ENCODE measurements at regions not wholly inside any gene's neighbourhood (a gene's known extent, or its start where the extent isn't known, plus 50 kb on each side); places are given as distances from the start of the nearest gene placed in this dataset.
"Not testable (repeated sequence)": the region's sequence is repeated elsewhere in the genome, so short reads cannot be mapped to it uniquely, and the experiment has no call there.

DNA sequence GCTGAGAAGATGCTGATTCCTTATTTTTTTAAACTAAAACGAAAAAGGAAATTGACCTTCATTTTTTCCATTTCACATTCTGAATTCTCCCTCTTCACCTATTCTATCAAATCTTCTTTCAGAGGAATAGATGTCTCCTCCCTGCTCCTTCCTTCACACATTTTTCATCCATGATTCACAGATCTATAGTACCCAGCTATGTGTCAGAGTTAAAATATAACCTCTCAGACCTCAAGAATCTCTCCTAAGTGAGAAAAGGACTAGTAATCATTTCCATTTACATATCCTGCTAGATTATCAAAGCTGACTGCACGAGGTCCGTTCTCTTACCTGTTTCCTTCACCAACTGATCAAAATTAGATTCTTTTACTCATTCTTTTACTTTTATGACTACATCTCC, 1297.6 kb upstream of the ALCAM start:
- DNase-seq: no peak

DNA sequence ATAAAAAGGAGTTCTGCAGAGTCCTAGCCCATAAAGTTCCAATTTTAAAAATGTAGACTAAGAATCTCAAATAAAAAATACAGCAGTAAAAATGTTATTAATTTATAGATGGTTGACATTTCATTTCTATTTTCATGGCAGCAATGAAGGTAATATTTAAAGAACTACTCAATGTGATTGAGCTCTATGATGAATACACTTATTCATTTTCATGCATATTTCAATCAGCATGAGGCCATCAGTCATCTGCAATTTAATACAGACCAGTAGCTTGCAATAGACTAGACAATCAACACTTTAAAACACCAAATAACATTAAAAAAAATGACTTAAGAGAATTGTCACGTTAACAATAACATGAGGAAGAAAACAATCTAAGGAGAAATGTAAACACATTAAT, 1295.8 kb upstream of the ALCAM start:
- DNase-seq: no peak

DNA sequence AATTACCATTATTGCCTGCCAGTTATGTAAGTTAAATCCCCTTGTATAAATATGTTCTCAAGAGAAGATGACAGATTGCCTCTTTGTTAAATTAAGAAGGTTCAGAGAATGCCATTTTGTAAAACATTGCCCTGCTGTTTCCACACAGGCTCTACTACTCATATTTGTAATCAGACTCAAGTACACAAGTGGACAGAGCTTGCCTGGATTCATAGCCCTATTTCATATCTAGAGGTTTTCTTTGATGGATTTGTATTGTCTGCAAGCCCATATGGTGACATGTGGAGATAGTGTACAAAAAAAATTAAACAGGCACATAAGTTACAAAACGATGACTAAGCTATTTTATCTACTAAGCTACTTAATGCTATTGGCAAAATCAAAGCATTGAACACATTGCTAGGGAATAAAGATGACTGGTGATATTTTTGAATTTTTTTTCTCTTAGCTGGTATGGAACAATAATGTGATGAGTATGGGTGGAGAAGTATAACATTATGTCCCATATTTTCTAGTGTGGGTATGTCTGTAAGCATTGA, 1286.6 kb upstream of the ALCAM start:
- DNase-seq: no peak

DNA sequence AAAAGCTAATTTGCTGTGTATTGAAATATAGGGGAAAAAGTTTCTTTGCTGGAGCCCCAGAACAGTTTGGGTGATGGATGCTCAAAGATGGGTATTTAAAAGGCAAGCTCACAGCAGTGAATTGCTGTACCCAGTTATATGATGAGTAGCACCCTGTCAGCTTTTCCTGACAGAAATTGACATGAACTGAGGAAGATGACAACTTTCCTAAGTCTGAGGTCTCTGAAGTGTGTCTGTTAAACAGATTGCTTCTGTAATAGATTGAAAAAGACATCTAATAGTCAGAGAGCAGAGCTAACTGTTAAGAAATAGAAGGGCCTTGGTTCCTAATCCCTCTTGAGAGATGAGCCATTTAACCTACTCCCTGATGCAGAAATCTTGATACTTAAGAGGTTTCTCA, 1278.0 kb upstream of the ALCAM start:
- DNase-seq: no peak

DNA sequence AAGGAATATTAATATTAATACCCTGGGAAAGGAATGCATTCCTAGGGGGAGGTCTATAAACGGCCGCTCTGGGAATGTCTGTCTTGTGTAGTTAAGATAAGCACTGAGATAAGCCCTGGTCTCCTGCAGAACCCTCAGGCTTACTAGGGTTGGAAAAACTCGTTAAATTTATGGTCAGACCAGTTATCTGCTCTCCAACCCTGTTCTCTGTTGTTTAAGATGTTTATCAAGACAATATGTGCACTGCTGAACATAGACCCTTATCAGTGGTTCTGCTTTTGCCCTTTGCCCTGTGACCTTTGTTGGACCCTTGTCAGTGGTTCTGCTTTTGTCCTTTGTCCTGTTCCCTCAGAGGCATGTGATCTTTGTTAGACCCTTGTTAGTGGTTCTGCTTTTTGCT, 1276.7 kb upstream of the ALCAM start:
- not testable (repeated sequence) for DNase-seq

GRCh38 chr3:104101736-104102135, 1265.0 kb upstream of the ALCAM start:
- DNase-seq: no peak

DNA sequence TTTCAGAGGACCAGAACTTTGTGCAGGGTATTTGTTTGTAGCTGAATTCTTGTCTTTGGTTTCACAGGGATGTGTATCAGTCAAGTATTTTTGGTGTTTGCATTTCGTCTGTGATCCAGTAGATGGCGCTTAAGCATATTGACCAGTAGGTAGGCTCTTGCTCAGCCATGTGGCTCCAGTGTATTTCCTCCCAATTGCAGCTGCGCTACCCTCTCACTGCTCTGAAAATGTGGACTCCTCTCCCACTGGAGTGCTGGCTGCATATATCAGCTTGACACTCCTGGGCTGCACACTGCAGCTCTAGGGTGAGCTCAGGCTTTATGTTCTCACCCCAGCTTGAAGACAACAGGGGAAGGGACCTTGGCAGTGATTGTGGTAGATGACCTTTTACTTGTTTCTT, 1264.3 kb upstream of the ALCAM start:
- DNase-seq: no peak

DNA sequence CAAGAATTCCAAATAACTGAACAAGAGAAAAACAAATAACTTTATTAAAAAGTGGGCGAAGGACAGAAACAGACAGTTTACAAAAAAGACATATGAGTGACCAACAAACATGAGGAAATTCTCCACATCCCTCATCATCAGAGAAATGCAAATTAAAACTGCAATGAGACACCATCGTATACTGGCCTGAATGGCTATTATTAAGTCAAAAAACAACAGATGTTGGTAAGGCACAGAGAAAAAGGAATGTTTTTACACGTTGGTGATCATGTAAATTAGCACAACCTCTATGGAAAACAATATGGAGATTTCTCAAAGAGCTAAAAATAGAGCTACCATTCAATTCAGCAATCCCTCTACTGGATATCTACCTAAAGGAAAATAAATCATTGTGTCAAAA, 1260.4 kb upstream of the ALCAM start:
- DNase-seq: no peak

DNA sequence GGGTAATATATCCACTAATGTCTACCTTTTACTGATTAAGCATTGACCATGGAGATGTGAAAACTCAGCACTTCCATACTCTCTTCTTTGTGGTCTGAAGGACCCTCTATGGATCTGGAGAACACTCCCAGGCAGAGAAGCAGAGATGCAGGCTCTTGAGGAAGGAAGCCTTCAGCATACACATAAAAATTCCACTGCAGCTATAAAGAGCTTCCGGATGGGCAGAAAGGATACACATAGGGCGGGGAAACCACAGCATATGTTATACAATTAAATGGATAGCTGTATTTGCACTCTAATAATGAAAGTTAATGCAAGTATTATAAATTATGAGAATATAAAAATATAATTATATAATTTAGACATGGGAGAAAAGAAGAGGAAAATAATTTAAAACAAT, 1258.2 kb upstream of the ALCAM start:
- DNase-seq: no peak

GRCh38 chr3:104126463-104126862, 1240.2 kb upstream of the ALCAM start:
- no peak for DNase-seq

- no peak for DNase-seq
Measured at GRCh38 chr3:104126864-104127553, 1239.7 kb upstream of the ALCAM start.

GRCh38 chr3:104127830-104128229, 1238.9 kb upstream of the ALCAM start:
- no peak for DNase-seq

GRCh38 chr3:104132566-104133403, 1233.9 kb upstream of the ALCAM start:
- no peak for DNase-seq

- DNase-seq: no peak
Measured at GRCh38 chr3:104133630-104134029, 1233.1 kb upstream of the ALCAM start.

GRCh38 chr3:104137116-104137515, 1229.6 kb upstream of the ALCAM start:
- DNase-seq: no peak

- DNase-seq: no peak
Measured at GRCh38 chr3:104145164-104145563, 1221.5 kb upstream of the ALCAM start.

DNA sequence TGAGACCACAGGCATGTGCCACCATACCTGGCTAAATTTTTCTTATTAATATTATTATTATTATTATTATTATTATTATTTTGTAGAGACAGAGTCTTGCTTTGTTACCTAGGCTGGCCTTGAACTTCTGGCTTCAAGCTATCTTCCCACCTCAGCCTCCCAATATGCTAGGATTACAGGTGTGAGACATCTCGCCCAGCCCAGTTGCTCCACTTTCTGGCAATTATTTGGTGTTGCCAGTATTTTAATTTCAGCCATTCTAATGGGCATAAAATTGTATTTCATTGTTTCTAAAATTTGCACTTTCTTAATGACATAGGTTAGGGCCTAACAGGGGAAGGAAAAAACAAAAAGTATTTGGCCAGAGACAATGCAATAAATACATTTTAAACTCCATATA, 1217.6 kb upstream of the ALCAM start:
- DNase-seq: no peak

DNA sequence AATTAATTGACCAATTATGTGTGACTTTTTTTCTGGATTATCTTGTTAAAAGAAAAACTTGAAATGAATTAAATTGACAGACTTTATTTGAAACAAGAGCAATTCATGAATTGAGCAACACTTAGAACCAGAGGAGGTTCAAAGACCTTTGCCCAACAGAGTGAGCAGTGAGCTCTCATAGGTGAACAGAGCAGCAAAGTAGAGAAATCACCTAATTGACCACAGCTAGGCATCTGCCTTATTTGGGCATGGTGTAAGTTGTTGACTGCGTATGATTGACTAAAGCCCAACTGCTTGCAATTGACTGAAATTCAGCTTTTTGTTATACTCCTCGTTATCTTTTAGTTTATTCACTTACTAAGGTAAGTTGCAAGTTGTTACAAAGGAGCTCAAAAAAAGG, 1216.0 kb upstream of the ALCAM start:
- no peak for DNase-seq

- DNase-seq: no peak
Measured at GRCh38 chr3:104154896-104155295, 1211.8 kb upstream of the ALCAM start.

- DNase-seq: no peak
Measured at GRCh38 chr3:104165866-104166265, 1200.8 kb upstream of the ALCAM start.

GRCh38 chr3:104168386-104168785, 1198.3 kb upstream of the ALCAM start:
- DNase-seq: no peak

- no peak for DNase-seq
Measured at GRCh38 chr3:104175696-104176095, 1191.0 kb upstream of the ALCAM start.

DNA sequence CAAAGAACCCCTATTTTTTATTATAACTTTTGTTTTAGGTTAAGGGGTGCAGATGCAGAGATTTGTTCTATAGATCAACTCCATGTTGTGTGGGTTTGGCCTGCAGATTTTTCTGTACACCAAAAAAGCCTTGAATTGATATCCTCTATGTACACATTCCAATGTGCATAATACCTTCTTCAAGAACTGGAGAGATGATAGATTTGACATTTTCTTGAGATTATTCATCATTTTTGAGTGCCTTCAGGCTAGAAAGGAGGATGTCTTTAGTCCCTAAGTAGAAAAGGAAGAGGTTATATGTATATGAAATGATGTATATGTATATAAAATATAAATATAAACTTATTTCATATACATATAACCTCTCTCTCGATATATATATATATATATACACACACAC, 1190.0 kb upstream of the ALCAM start:
- DNase-seq: no peak

GRCh38 chr3:104178680-104179079, 1188.0 kb upstream of the ALCAM start:
- DNase-seq: no peak
